OCI-LY7 (cell line): ENCODE measurements at regions not wholly inside any gene's neighbourhood (a gene's known extent, or its start where the extent isn't known, plus 50 kb on each side); places are given as distances from the start of the nearest gene placed in this dataset.

Experiments
- BruUV-seq: library from RNA; stranded (reverse); fragments of 400-500 nt; replicated peaks from 2 replicates; lab custom pipeline; 2021; lab: Mats Ljungman, UMichigan
- CTCF ChIA-PET: fragments of 300-600 bp; sonication (Branson Sonifier 250); formaldehyde crosslinking; loops from one replicate; lab custom pipeline; 2022; ENCODE audit warnings: antibody characterized with exemption; ENCODE audit not compliant: unreplicated experiment; lab: Charles Lee
- POLR2A ChIA-PET: fragments of 300-600 bp; sonication (Branson Sonifier 250); formaldehyde crosslinking; loops from one replicate; lab custom pipeline; 2022; ENCODE audit warnings: antibody characterized with exemption; lab: Charles Lee
- DNase-seq: peaks from one replicate; pipeline ENCODE4 v3.0.0-alpha.2; 2015; ENCODE audit warnings: low spot score
- H2AFZ ChIP-seq: fragments of 200-600 bp; sonication (generic), shearing (Covaris generic); 2 replicates; pipeline ENCODE4 v1.6.1; 2014; ENCODE audit warnings: mild to moderate bottlenecking, antibody characterized with exemption, low read length, moderate library complexity
- H3K27ac ChIP-seq: fragments of 200-600 bp; sonication (generic); 2 replicates; pipeline ENCODE4 v1.5.1; 2014; ENCODE audit warnings: mixed run types, low read depth, mild to moderate bottlenecking, moderate library complexity, low read length, inconsistent platforms; ENCODE audit not compliant: poor library complexity, severe bottlenecking
- H3K36me3 ChIP-seq: fragments of 200-600 bp; sonication (generic); 2 replicates; pipeline ENCODE4 v1.6.1; 2014; ENCODE audit warnings: mild to moderate bottlenecking, antibody characterized with exemption, low read length, moderate library complexity, mixed read lengths; ENCODE audit not compliant: insufficient read depth
- H3K4me1 ChIP-seq: fragments of 200-600 bp; sonication (generic); 2 replicates; pipeline ENCODE4 v1.5.1; 2014; ENCODE audit warnings: mild to moderate bottlenecking, low read length; ENCODE audit not compliant: insufficient read depth, poor library complexity, severe bottlenecking
- H3K4me2 ChIP-seq: fragments of 200-600 bp; sonication (generic); 2 replicates; pipeline ENCODE4 v1.6.1; 2014; ENCODE audit warnings: mild to moderate bottlenecking, low read length
- H3K4me3 ChIP-seq: fragments of 200-600 bp; sonication (generic); 2 replicates; pipeline ENCODE4 v1.5.1; 2014; ENCODE audit warnings: mild to moderate bottlenecking, low read depth, low read length; ENCODE audit not compliant: poor library complexity, severe bottlenecking
- H3K79me2 ChIP-seq: fragments of 200-600 bp; sonication (generic); 2 replicates; pipeline ENCODE4 v1.6.1; 2016; ENCODE audit warnings: low read depth, mild to moderate bottlenecking, low read length, moderate library complexity, mixed read lengths; ENCODE audit not compliant: insufficient read depth
- H3K9me2 ChIP-seq: fragments of 200-600 bp; sonication (generic); 2 replicates; pipeline ENCODE4 v1.6.1; 2016; ENCODE audit warnings: mild to moderate bottlenecking, low read length, mixed read lengths; ENCODE audit not compliant: insufficient read depth
- H3K9me3 ChIP-seq: fragments of 200-600 bp; sonication (generic); 2 replicates; pipeline ENCODE4 v1.6.1; 2014; ENCODE audit warnings: mild to moderate bottlenecking, mixed run types, low read length, mixed read lengths
- H4K20me1 ChIP-seq: fragments of 200-600 bp; sonication (generic); 2 replicates; pipeline ENCODE4 v1.6.1; 2014; ENCODE audit warnings: mild to moderate bottlenecking, antibody characterized with exemption, low read length, moderate library complexity, mixed read lengths; ENCODE audit not compliant: insufficient read depth
- EZH2phosphoT487 ChIP-seq: fragments of 200-600 bp; sonication (generic); IDR thresholded peaks from 2 replicates; pipeline ENCODE4 v1.6.1; 2018; ENCODE audit warnings: low read depth, borderline replicate concordance, mild to moderate bottlenecking, mixed run types, antibody characterized with exemption, low read length, moderate library complexity, mixed read lengths
- intact Hi-C: fragments of 100-400 bp; cut with micrococcal nuclease; formaldehyde crosslinking; loops from one replicate; pipeline ENCODE4 v1.10.0; 2022; ENCODE audit not compliant: unreplicated experiment
- TF ChIP-seq, protein P1 (sequence below): fragments of 200-600 bp; sonication (generic); conservative IDR thresholded peaks from 2 replicates; pipeline ENCODE4 v1.5.1; 2014; ENCODE audit warnings: mild to moderate bottlenecking, antibody characterized with exemption, low read length, moderate library complexity, mixed read lengths

DNA sequence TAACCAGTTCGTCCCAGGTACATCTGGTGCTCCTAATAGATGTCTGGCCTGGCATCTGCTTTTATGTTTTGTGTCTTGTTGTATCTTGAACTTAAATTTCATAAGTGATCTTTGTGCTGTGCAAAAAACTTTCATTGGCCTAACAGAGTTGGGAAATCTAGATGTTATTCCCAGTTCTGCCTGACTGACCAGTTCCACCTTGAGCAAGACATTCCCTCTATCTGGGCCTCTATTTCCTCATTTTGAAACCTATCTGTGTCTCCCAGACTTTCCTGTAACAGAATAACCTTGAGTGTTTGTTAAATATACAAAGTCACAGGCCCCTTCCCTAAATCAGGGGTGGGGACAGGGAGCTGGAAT is 56.6 kb upstream of the EPCAM start:
- no peaks in the 10 kb centered on the region for H3K36me3 ChIP-seq
- H3K4me2 ChIP-seq: no peak overlapping the region
- BruUV-seq: no TSS peak
- no peak for DNase-seq
- no peaks in the 10 kb centered on the region for H3K9me2 ChIP-seq
- ChIA-PET CTCF (no interaction called here), POLR2A (no interaction called here)
- no peaks in the 10 kb centered on the region for H3K9me3 ChIP-seq
- no peaks in the 10 kb centered on the region for H4K20me1 ChIP-seq
- no peaks in the 10 kb centered on the region for H3K79me2 ChIP-seq
- intact Hi-C loops: no loop called here
- no peak overlapping the region for H3K27ac ChIP-seq
- peaks cover 13% of the 10 kb centered on the region for H3K4me1 ChIP-seq
- H2AFZ ChIP-seq: no peak overlapping the region
- TF ChIP-seq, protein P1, sequence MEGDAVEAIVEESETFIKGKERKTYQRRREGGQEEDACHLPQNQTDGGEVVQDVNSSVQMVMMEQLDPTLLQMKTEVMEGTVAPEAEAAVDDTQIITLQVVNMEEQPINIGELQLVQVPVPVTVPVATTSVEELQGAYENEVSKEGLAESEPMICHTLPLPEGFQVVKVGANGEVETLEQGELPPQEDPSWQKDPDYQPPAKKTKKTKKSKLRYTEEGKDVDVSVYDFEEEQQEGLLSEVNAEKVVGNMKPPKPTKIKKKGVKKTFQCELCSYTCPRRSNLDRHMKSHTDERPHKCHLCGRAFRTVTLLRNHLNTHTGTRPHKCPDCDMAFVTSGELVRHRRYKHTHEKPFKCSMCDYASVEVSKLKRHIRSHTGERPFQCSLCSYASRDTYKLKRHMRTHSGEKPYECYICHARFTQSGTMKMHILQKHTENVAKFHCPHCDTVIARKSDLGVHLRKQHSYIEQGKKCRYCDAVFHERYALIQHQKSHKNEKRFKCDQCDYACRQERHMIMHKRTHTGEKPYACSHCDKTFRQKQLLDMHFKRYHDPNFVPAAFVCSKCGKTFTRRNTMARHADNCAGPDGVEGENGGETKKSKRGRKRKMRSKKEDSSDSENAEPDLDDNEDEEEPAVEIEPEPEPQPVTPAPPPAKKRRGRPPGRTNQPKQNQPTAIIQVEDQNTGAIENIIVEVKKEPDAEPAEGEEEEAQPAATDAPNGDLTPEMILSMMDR: no peak
- TF ChIP-seq EZH2phosphoT487: no peak
- H3K4me3 ChIP-seq: no peak overlapping the region

DNA sequence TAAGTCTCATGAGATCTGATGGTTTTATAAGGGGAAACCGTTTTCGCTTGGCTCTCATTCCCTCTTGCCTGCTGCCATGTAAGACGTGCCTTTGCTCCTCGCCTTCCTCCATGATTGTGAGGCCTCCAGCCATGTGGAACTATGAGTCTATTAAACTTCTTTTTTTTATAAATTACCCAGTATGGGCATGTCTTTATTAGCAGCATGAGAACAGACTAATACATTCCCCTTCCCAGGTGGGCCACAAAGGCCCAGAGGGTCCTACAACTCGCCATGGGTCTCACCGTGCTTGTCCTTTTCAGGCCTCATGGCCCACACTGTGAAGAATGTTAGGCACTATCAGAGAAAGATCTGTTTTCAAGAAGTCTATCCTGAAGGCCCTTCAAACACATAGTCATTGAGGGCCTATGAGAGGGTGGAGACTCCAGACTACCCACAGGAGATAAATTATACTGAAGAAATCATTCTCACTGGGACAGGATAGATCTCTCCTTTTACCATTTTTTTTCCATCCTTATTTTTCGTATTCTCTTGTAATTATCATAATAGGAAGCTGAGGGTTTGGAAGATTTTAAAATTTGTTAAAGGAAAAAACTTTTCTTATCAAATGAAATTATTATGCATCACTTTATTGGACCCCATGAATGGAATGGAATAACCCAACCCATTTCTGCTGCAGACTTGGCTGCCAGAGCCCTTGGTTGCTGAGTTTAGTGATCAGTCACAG is 57.2 kb upstream of the EPCAM start:
- Histone ChIP-seq H3K4me1 (peaks cover 13% of the 10 kb centered on the region), H3K9me3 (no peaks in the 10 kb centered on the region), H3K4me2 (no peak overlapping the region), H4K20me1 (no peaks in the 10 kb centered on the region), H3K27ac (no peak overlapping the region), H3K36me3 (no peaks in the 10 kb centered on the region), H3K4me3 (no peak overlapping the region), H3K79me2 (no peaks in the 10 kb centered on the region), H2AFZ (no peak overlapping the region), H3K9me2 (no peaks in the 10 kb centered on the region)
- ChIA-PET CTCF (no interaction called here), POLR2A (interaction anchor here (0.6 kb wide), 1 partner anchor 89 kb away, joined by 7 read pairs; no protein-coding TSS in a partner anchor)
- intact Hi-C loops: no loop called here
- TF ChIP-seq EZH2phosphoT487: no peak
- TF ChIP-seq, protein P1: no peak
- DNase-seq: no peak
- BruUV-seq: no TSS peak
